MCF 10A (cell line): ENCODE measurements at regions not wholly inside any gene's neighbourhood (a gene's known extent, or its start where the extent isn't known, plus 50 kb on each side); places are given as distances from the start of the nearest gene placed in this dataset.

ENCODE experiments used
- BruUV-seq: library from RNA; stranded (reverse); fragments of 400-500 nt; replicated peaks from 2 replicates; lab custom pipeline; 2021; lab: Mats Ljungman, UMichigan
- CTCF ChIA-PET: fragments of 300-600 bp; sonication (Branson Sonifier 250); formaldehyde crosslinking; extraction: SDS; loops from one replicate; lab custom pipeline; 2021; ENCODE audit warnings: antibody characterized with exemption, inconsistent platforms; lab: Yijun Ruan, JAX
- POLR2A ChIA-PET: fragments of 300-600, 350-650 bp; sonication (Branson Sonifier 250); formaldehyde crosslinking; extraction: SDS; loops from one replicate; lab custom pipeline; 2020; ENCODE audit warnings: antibody characterized with exemption, inconsistent platforms; lab: Yijun Ruan, JAX
- DNase-seq: peaks from one replicate; pipeline ENCODE4 v3.0.0-alpha.2; 2018; ENCODE audit not compliant: unreplicated experiment
- H3K27ac Mint-ChIP-seq: one replicate; pipeline ENCODE4 v1.8.0; 2022; ENCODE audit warnings: mild to moderate bottlenecking, low read depth, mixed read lengths; ENCODE audit not compliant: unreplicated experiment
- H3K27me3 Mint-ChIP-seq: one replicate; pipeline ENCODE4 v1.8.0; 2022; ENCODE audit warnings: mixed read lengths; ENCODE audit not compliant: insufficient read depth, unreplicated experiment
- H3K36me3 Mint-ChIP-seq: one replicate; pipeline ENCODE4 v1.8.0; 2022; ENCODE audit warnings: mild to moderate bottlenecking, moderate library complexity, mixed read lengths; ENCODE audit not compliant: insufficient read depth, unreplicated experiment
- H3K4me1 Mint-ChIP-seq: one replicate; pipeline ENCODE4 v1.8.0; 2022; ENCODE audit warnings: mixed read lengths; ENCODE audit not compliant: insufficient read depth, unreplicated experiment
- H3K4me3 Mint-ChIP-seq: one replicate; pipeline ENCODE4 v1.8.0; 2022; ENCODE audit warnings: mild to moderate bottlenecking, moderate library complexity, mixed read lengths; ENCODE audit not compliant: unreplicated experiment
- H3K9me3 Mint-ChIP-seq: one replicate; pipeline ENCODE4 v1.8.0; 2022; ENCODE audit warnings: mixed read lengths; ENCODE audit not compliant: unreplicated experiment
- intact Hi-C: fragments of 100-400 bp; cut with micrococcal nuclease; formaldehyde crosslinking; loops from 2 replicates; pipeline ENCODE4 v1.14.1; 2022
- TF ChIP-seq, protein P1 (sequence below): fragments of 200-600 bp; IDR thresholded peaks from one replicate; pipeline ENCODE4 v1.8.0; 2022; ENCODE audit warnings: antibody characterized with exemption, mild to moderate bottlenecking; ENCODE audit not compliant: unreplicated experiment

DNA sequence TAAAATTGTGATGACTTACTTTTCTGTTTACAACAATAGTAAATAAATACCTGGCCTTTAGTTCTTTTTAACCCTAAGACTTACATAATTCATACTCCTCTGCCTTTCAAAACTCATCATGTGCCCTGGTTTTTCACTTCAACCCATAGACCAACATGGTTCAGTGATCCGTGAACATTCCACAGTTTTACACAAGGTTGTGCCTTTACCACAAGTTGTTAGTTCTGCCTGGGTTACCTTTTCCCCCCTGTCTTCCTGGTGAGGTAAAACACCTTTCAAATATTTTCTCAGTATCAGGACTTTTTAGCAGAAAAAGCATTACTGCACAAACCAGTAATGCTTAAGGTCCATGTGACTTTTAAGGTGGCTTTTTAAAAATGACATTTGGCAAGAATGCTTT, 1466.4 kb downstream of the PLA2G4A start:
- no peak overlapping the region for H3K4me3 Mint-ChIP-seq
- intact Hi-C loops = no loop called here
- H3K4me1 Mint-ChIP-seq = no peaks in the 10 kb centered on the region
- BruUV-seq = no TSS peak
- TF ChIP-seq, protein P1, sequence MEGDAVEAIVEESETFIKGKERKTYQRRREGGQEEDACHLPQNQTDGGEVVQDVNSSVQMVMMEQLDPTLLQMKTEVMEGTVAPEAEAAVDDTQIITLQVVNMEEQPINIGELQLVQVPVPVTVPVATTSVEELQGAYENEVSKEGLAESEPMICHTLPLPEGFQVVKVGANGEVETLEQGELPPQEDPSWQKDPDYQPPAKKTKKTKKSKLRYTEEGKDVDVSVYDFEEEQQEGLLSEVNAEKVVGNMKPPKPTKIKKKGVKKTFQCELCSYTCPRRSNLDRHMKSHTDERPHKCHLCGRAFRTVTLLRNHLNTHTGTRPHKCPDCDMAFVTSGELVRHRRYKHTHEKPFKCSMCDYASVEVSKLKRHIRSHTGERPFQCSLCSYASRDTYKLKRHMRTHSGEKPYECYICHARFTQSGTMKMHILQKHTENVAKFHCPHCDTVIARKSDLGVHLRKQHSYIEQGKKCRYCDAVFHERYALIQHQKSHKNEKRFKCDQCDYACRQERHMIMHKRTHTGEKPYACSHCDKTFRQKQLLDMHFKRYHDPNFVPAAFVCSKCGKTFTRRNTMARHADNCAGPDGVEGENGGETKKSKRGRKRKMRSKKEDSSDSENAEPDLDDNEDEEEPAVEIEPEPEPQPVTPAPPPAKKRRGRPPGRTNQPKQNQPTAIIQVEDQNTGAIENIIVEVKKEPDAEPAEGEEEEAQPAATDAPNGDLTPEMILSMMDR = no peak
- no peaks in the 10 kb centered on the region for H3K27me3 Mint-ChIP-seq
- no peak overlapping the region for H3K27ac Mint-ChIP-seq
- ChIA-PET POLR2A (no interaction called here), CTCF (no interaction called here)
- no peaks in the 10 kb centered on the region for H3K36me3 Mint-ChIP-seq
- DNase-seq = no peak
- peaks cover 7% of the 10 kb centered on the region for H3K9me3 Mint-ChIP-seq

DNA sequence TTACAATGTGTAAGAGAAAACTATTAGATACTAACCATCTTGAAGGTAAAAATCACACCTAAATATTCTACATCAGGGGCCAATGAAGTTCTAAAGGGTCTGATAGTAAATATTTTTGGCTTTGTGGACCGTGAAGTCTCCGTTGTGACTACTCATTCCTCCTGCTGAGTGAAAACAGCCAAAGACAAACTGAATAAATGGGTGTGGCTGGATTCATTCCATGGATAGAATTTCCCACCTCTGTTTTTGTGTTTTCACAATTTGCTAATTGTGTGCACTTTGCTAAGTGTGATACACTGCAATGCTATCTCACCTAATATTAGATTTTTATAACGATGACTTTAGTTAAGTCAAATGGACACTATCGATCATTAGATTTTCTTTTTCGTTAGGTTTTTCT, 1474.0 kb downstream of the PLA2G4A start:
- no peaks in the 10 kb centered on the region for H3K4me1 Mint-ChIP-seq
- no peak for DNase-seq
- H3K9me3 Mint-ChIP-seq = peaks cover 10% of the 10 kb centered on the region
- H3K27me3 Mint-ChIP-seq = no peaks in the 10 kb centered on the region
- H3K27ac Mint-ChIP-seq = no peak overlapping the region
- TF ChIP-seq, protein P1 = no peak
- no TSS peak for BruUV-seq
- no peak overlapping the region for H3K4me3 Mint-ChIP-seq
- POLR2A ChIA-PET = interaction anchor here (0.6 kb wide), 1 partner anchor 38 kb away, joined by 3 read pairs; no protein-coding TSS in a partner anchor
- no peaks in the 10 kb centered on the region for H3K36me3 Mint-ChIP-seq
- CTCF ChIA-PET = no interaction called here
- intact Hi-C loops = no loop called here

DNA sequence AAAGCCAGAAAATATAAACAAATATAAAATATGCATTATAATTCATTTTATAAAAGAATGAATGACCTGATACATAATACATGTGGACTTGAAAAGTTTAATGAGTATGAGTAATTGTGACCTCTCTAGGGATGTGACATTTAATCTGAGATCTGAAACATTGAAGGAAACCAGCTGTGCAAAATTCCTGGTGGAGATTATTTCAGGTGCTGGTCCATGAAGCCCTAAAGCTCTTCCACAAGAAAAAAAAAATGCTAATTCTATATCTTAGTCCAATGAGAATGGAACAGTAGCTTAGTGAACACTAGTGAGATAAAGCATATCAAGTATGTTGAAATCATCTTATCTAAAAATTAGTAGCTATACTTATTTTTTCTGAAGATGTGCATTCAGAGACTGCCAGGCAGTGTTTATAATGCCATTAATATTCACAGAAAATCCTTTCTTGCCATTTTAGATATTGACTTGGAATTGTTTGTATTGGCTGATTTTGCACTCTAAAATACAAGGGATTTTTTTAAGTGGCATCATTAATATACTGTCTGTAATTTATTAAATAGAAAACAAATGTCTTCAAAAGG, 1485.9 kb downstream of the PLA2G4A start:
- intact Hi-C loops = no loop called here
- no peaks in the 10 kb centered on the region for H3K27me3 Mint-ChIP-seq
- no peaks in the 10 kb centered on the region for H3K4me1 Mint-ChIP-seq
- H3K9me3 Mint-ChIP-seq = no peaks in the 10 kb centered on the region
- no peaks in the 10 kb centered on the region for H3K36me3 Mint-ChIP-seq
- H3K27ac Mint-ChIP-seq = no peak overlapping the region
- BruUV-seq = no TSS peak
- ChIA-PET POLR2A (no interaction called here), CTCF (no interaction called here)
- DNase-seq = no peak
- TF ChIP-seq, protein P1 = no peak
- H3K4me3 Mint-ChIP-seq = no peak overlapping the region

DNA sequence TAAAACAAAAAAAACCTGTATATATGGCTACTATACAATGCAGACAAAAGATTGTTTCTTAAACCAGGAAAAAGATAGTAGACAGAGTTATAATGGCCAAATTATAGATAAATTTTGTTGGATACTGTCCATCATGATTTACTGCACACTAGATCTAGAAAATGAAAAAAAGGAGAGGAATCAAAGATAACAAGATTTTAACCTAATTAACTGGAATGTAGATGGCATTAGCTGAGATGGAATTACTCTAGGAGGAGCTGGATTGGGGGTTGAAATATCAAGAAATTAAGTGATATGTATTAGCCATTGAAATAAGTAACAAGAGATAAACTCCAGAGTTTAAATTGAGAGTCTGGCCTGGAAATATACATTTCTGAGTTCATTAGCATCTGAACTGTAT, 1489.1 kb downstream of the PLA2G4A start:
- ChIA-PET CTCF (interaction anchor here (0.5 kb wide), 1 partner anchor 389 kb away, joined by 5 read pairs; no protein-coding TSS in a partner anchor), POLR2A (no interaction called here)
- Mint-ChIP-seq H3K4me1 (no peaks in the 10 kb centered on the region), H3K36me3 (no peaks in the 10 kb centered on the region), H3K9me3 (no peaks in the 10 kb centered on the region), H3K27me3 (no peaks in the 10 kb centered on the region), H3K4me3 (no peak overlapping the region), H3K27ac (no peak overlapping the region)
- intact Hi-C loops = no loop called here
- no TSS peak for BruUV-seq
- DNase-seq = no peak
- TF ChIP-seq, protein P1 = no peak
